HEK293 (cell line): ENCODE measurements at regions not wholly inside any gene's neighbourhood (a gene's known extent, or its start where the extent isn't known, plus 50 kb on each side); places are given as distances from the start of the nearest gene placed in this dataset.

Source experiments
- CTCF ChIA-PET: fragments of 350-600 bp; formaldehyde crosslinking; extraction: SDS; loops from one replicate; lab custom pipeline; 2021; ENCODE audit warnings: antibody characterized with exemption; lab: Yijun Ruan, JAX
- POLR2A ChIA-PET: fragments of 300-600 bp; formaldehyde crosslinking; extraction: SDS; loops from one replicate; lab custom pipeline; 2020; ENCODE audit warnings: antibody characterized with exemption, inconsistent platforms; lab: Yijun Ruan, JAX
- H3K27ac ChIP-seq: fragments of 200-500 bp; sonication (Bioruptor generic); 2 replicates; pipeline ENCODE4 v1.5.1; 2014; ENCODE audit warnings: low read depth, low read length, control low read depth, inconsistent platforms; ENCODE audit errors: extremely low read depth
- H3K36me3 ChIP-seq, 2 experiments: fragments of 200-500 bp in 1 of 2; sonication (Bioruptor generic) in 1 of 2; 1 replicate in 1 of 2; 2 replicates in 1 of 2; pipeline ENCODE4 v1.5.1; 2014 to 2017; ENCODE audit warnings: inconsistent platforms in 2 of 2, low read length in 2 of 2; ENCODE audit not compliant: control insufficient read depth in 2 of 2, insufficient read depth in 1 of 2
- H3K4me1 ChIP-seq: fragments of 200-500 bp; sonication (Bioruptor generic); 2 replicates; pipeline ENCODE4 v1.5.1; 2014; ENCODE audit warnings: mild to moderate bottlenecking, low read length, inconsistent platforms; ENCODE audit not compliant: control insufficient read depth, insufficient read depth
- H3K4me3 ChIP-seq: 2 replicates; pipeline ENCODE4 v1.5.1; 2011; ENCODE audit warnings: low read depth, mild to moderate bottlenecking, control low read depth, low read length, moderate library complexity
- H3K9me3 ChIP-seq: fragments of 200-500 bp; sonication (Bioruptor generic); 2 replicates; pipeline ENCODE4 v1.5.1; 2014; ENCODE audit warnings: low read depth, low read length, inconsistent platforms; ENCODE audit not compliant: control insufficient read depth, insufficient read depth
- FEZF1 ChIP-seq: fragments of 450-650 bp; formaldehyde crosslinking; IDR thresholded peaks from 2 replicates; pipeline ENCODE4 v1.5.1; 2016; ENCODE audit warnings: missing biosample characterization, missing genetic modification characterization
- KLF17 ChIP-seq: fragments of 450-650 bp; formaldehyde crosslinking; IDR thresholded peaks from 2 replicates; pipeline ENCODE4 v1.5.1; 2016; ENCODE audit warnings: missing biosample characterization, missing genetic modification characterization
- PRDM2 ChIP-seq: fragments of 450-650 bp; formaldehyde crosslinking; IDR thresholded peaks from 2 replicates; pipeline ENCODE4 v1.5.1; 2016; ENCODE audit warnings: missing biosample characterization, missing genetic modification characterization, borderline replicate concordance
- WT1 ChIP-seq: fragments of 450-650 bp; formaldehyde crosslinking; IDR thresholded peaks from 2 replicates; pipeline ENCODE4 v1.5.1; 2016; ENCODE audit warnings: missing biosample characterization, missing genetic modification characterization
- ZNF112 ChIP-seq: fragments of 450-650 bp; formaldehyde crosslinking; IDR thresholded peaks from 2 replicates; pipeline ENCODE4 v1.5.0; 2017; ENCODE audit warnings: missing biosample characterization, missing genetic modification characterization
- ZNF16 ChIP-seq: fragments of 450-650 bp; formaldehyde crosslinking; IDR thresholded peaks from 2 replicates; pipeline ENCODE4 v1.5.1; 2016; ENCODE audit warnings: low read depth, missing biosample characterization, missing genetic modification characterization
- ZNF302 ChIP-seq: fragments of 450-650 bp; formaldehyde crosslinking; IDR thresholded peaks from 2 replicates; pipeline ENCODE4 v1.5.1; 2016; ENCODE audit warnings: missing biosample characterization, missing genetic modification characterization, low read depth
- ZNF366 ChIP-seq: fragments of 450-650 bp; formaldehyde crosslinking; conservative IDR thresholded peaks from 2 replicates; pipeline ENCODE4 v1.5.1; 2016; ENCODE audit warnings: missing biosample characterization, missing genetic modification characterization
- ZNF398 ChIP-seq: fragments of 450-650 bp; formaldehyde crosslinking; IDR thresholded peaks from 2 replicates; pipeline ENCODE4 v1.5.1; 2017; ENCODE audit warnings: missing biosample characterization, missing genetic modification characterization
- ZNF426 ChIP-seq: fragments of 450-650 bp; formaldehyde crosslinking; IDR thresholded peaks from 2 replicates; pipeline ENCODE4 v1.5.1; 2017; ENCODE audit warnings: missing biosample characterization, missing genetic modification characterization, mild to moderate bottlenecking, inconsistent platforms, moderate library complexity
- ZNF521 ChIP-seq: fragments of 450-650 bp; formaldehyde crosslinking; IDR thresholded peaks from 2 replicates; pipeline ENCODE4 v1.5.1; 2017; ENCODE audit warnings: missing biosample characterization, mild to moderate bottlenecking, missing genetic modification characterization
- ZNF530 ChIP-seq: fragments of 450-650 bp; formaldehyde crosslinking; IDR thresholded peaks from 2 replicates; pipeline ENCODE4 v1.5.1; 2016; ENCODE audit warnings: low read depth, missing biosample characterization, missing genetic modification characterization
- ZNF624 ChIP-seq: fragments of 450-650 bp; formaldehyde crosslinking; IDR thresholded peaks from 2 replicates; pipeline ENCODE4 v1.5.1; 2017; ENCODE audit warnings: missing biosample characterization, missing genetic modification characterization
- ZNF777 ChIP-seq: fragments of 450-650 bp; formaldehyde crosslinking; IDR thresholded peaks from 2 replicates; pipeline ENCODE4 v1.5.1; 2017; ENCODE audit warnings: missing biosample characterization, missing genetic modification characterization, borderline replicate concordance
- ZNF830 ChIP-seq: fragments of 450-650 bp; IDR thresholded peaks from 2 replicates; pipeline ENCODE4 v1.5.0; 2018; ENCODE audit warnings: missing biosample characterization, missing genetic modification characterization, low read depth, mild to moderate bottlenecking, moderate library complexity
- ZSCAN4 ChIP-seq: fragments of 450-650 bp; formaldehyde crosslinking; IDR thresholded peaks from 2 replicates; pipeline ENCODE4 v1.5.1; 2017; ENCODE audit warnings: missing biosample characterization, missing genetic modification characterization

GRCh38 chr6:141830530-141830929 lies 302.2 kb upstream of the GJE1 start (continued):
- TF ChIP-seq KLF17 (tag by site-specific recombination) (no peak), PRDM2 (tag by site-specific recombination) (no peak), ZNF302 (tag by site-specific recombination) (no peak), ZNF16 (tag by site-specific recombination) (no peak), FEZF1 (tag by site-specific recombination) (no peak), ZNF830 (tag by site-specific recombination) (no peak), ZNF366 (tag by site-specific recombination) (no peak), ZNF530 (tag by site-specific recombination) (no peak), ZNF398 (tag by site-specific recombination) (no peak), ZNF777 (tag by site-specific recombination) (no peak), ZNF624 (tag by site-specific recombination) (no peak)

- Histone ChIP-seq H3K27ac (no peak overlapping the region), H3K4me3 (no peak overlapping the region), H3K4me1 (no peaks in the 10 kb centered on the region), H3K9me3 (no peaks in the 10 kb centered on the region), H3K36me3 (no peaks in the 10 kb centered on the region)
- TF ChIP-seq WT1 (tag by site-specific recombination) (no peak), ZSCAN4 (tag by site-specific recombination) (no peak), ZNF112 (tag by site-specific recombination) (no peak), ZNF521 (tag by site-specific recombination) (no peak), ZNF426 (no peak)
- ChIA-PET POLR2A (no interaction called here), CTCF (no interaction called here)
These were observed 303.0 kb upstream of the GJE1 start for GRCh38 chr6:141829566-141830360.
